Stimulated activated CD8-positive, alpha-beta memory T cell treated with anti-CD3 and anti-CD28 coated beads, Interleukin-4, amount 100 ng/mL, for 24 hours (primary cell): ENCODE measurements at regions not wholly inside any gene's neighbourhood (a gene's known extent, or its start where the extent isn't known, plus 50 kb on each side); places are given as distances from the start of the nearest gene placed in this dataset.

Experiments used
- DNase-seq: peaks from one replicate; pipeline ENCODE4 v3.0.0-alpha.2; 2020; ENCODE audit warnings: low read depth

- no peak for DNase-seq
These were observed 50.5 kb upstream of the LGALSL start for GRCh38 chr2:64403426-64403825.

- no peak for DNase-seq
These were observed 49.8 kb upstream of the LGALSL start for GRCh38 chr2:64404002-64404731.
